Omental fat pad (tissue), 3 donors: ENCODE measurements at regions not wholly inside any gene's neighbourhood (a gene's known extent, or its start where the extent isn't known, plus 50 kb on each side); places are given as distances from the start of the nearest gene placed in this dataset.

Experiments used
- ATAC-seq: fragments of 150-250 bp; one replicate; pipeline ENCODE4 v1.9.1; 2016; ENCODE audit warnings: mild to moderate bottlenecking, moderate library complexity; ENCODE audit not compliant: low FRiP score
- DNase-seq: peaks from one replicate; pipeline ENCODE4 v3.0.0-alpha.2; 2019; ENCODE audit warnings: low spot score
- CTCF ChIP-seq, 3 donors: fragments of 450-650 bp; IDR thresholded peaks; one replicate each; pipeline ENCODE4 v1.5.1; 2016 to 2017; ENCODE audit warnings: antibody characterized with exemption in 3 of 3, mild to moderate bottlenecking in 3 of 3, moderate library complexity in 2 of 3

DNA sequence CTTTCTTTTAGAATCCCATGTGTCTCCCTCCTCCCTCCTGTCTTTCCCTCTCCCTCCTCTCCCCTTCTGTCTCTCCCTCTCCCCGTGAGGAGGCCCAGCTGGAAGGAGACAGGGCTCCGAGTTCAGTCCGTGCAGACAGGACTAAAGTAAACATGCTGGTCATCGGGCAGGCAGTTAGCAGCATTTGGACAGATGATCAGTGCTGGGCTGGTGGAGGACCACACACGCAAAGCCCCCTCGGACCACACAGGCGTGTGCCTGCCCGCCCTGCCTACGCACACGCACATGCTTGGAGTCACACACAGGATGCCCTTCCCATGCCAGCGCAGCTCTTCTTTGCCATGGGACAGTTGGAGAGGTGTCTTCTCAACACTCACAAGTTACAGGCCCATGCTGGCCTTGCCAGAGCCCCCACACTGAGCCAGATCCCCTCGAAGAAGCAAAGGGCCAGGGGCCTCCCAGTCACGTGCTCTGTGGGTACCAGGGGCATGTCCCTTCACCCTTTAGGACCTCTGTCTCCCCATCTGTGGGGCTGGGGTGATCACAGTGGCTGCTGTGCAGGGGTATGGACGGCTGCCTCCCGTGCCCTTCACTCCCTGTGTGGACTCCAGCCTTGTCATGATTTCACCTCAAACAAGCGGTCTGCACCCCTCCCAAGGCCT is 215.7 kb upstream of the FOXF1 start:
- no peak for TF ChIP-seq CTCF (IDR thresholded peaks at IDR 0.05)
- no peak for DNase-seq
- ATAC-seq = no peak

GRCh38 chr16:86296256-86296655 is 214.1 kb upstream of the FOXF1 start:
- ATAC-seq (no peak), DNase-seq (no peak)
- no peak for TF ChIP-seq CTCF (IDR thresholded peaks at IDR 0.05)

DNA sequence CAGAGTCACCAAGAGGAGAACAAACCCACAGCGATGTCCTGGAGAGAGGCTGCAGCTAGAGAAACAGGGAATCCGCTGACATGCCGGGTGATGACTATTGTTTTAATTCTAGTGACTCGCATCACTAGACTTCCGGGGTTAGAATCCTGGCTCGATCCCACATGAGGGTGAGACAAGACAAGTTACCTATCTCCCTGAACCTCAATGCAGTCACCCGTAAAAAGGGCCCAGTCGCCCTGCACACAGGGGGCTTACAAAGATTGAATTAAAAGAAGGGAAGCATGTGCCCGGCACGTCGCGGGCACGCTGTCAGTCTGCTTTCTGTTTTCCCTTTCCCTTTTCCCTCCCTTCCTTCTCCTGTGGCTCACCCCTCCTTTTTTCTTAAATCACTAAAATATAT is 212.9 kb upstream of the FOXF1 start:
- no peak for DNase-seq
- TF ChIP-seq CTCF (IDR thresholded peaks at IDR 0.05) = no peak
- ATAC-seq = no peak

DNA sequence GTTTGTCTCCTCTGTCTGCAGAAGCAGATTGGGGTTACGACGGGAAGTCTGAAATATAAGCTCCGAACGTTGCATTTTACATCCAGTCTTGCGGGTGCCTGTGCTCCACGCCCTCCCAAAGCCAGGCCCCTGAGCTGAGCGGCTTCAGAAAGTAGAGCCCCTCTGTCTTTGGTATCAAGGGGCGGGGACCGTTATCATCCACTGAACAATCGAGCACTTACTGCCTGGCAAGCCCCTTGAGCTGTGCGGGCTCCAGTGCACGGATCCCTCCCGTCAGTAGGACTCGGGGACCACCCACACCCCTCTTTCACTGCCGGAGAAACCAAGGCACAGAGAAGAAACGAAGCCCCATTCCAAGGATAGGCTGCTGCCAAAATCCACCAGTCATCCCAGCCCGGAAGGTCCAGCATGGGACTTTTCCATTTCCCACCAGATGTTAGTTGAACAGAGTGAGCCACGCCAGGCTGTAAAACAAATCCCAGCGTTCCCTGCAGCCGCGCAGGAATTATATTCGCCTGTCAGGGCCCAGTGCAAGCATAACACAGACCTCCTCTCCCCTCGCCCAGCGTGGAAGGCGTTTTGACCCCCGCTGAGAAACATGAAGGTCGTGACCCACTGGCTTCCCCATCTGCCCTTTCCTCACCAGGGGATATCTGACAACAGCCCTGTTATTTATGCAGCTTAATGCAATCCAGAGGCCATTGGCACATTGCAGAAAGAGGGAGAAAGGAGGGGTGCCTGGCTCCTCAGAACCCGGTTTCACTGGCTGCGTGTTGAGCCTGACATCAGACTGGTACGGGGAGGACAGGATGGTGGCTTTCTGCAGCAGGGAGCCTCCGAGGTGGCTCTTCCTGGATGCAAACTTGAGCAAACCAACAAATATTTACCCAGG is 212.2 kb upstream of the FOXF1 start:
- DNase-seq = no peak
- no peak for ATAC-seq
- TF ChIP-seq CTCF (IDR thresholded peaks at IDR 0.05) = no peak

DNA sequence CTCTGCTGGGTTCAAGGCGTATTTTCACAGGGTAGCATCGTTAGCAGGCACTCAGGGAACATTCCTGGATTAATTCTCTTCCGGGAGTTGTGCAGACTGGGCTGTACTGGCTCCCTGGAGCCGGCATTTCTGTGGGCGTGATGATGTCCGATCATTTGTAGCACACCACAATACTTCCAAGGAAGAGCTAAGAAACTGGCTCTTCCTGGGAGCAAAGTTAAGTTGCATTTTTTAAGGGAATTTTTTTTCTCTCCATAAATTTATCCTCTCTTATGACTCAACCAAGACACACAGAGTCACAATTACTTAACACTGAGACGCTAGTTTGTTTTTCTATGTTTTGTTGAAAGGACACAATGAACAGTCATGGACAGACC is 211.6 kb upstream of the FOXF1 start:
- no peak for TF ChIP-seq CTCF (IDR thresholded peaks at IDR 0.05)
- no peak for DNase-seq
- ATAC-seq = no peak

DNA sequence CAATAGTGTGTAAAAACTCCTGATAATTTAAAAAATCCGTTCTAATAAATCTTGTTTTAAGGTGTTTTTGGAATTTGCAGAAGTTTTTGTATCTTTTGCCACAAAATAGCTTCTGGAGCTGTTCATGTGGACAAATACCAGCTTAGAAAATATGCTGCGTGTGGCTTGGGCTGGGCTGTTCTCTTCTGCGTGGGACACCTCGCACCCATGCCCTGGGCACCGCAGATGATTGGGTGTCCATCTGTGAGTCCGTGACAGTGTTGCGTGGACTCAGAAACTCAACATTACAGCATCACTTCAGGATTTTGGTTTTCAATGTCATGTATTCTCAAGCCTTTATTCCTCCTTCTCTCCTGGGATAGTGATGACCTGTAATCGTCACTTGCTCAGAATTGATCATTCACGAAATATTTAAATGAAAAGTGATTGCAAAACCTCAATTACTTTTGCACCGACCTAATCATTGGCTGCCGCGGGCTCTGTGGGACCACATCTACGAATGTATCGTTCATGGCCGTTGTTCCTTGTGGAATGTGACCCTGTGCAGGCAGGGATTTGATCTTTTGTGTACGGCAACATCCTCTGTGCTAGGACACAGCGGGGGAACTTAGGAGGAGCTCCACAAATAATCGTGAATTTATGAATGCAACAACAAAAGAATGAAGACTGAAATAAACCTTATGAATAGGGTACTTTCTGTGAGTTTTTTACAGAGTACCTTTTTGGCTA is 210.3 kb upstream of the FOXF1 start:
- DNase-seq (no peak), ATAC-seq (no peak)
- no peak for TF ChIP-seq CTCF (IDR thresholded peaks at IDR 0.05)
